ENCODE measurements at regions not wholly inside any gene's neighbourhood (a gene's known extent, or its start where the extent isn't known, plus 50 kb on each side); places are given as distances from the start of the nearest gene placed in this dataset.

DNA sequence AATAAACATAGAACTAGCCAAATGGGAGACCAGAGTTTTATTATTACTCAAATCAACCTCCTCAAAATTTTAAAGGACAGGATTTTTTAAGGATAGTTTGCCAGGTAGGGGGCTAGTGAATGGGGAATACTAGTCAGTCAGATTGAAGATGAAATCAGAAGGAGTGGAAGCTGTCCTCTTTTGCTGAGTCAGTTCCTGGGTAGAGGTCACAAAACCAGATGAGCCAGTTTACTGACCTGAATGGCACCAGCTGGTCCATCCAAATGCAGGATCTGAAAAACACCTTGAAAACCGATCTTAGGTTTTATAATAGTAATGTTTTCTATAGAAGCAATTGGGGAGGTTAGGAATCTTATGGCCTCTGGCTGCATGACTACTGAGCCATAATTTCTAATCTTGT, 558.2 kb downstream of the PKHD1 start:
- TF ChIP-seq, protein P1, sequence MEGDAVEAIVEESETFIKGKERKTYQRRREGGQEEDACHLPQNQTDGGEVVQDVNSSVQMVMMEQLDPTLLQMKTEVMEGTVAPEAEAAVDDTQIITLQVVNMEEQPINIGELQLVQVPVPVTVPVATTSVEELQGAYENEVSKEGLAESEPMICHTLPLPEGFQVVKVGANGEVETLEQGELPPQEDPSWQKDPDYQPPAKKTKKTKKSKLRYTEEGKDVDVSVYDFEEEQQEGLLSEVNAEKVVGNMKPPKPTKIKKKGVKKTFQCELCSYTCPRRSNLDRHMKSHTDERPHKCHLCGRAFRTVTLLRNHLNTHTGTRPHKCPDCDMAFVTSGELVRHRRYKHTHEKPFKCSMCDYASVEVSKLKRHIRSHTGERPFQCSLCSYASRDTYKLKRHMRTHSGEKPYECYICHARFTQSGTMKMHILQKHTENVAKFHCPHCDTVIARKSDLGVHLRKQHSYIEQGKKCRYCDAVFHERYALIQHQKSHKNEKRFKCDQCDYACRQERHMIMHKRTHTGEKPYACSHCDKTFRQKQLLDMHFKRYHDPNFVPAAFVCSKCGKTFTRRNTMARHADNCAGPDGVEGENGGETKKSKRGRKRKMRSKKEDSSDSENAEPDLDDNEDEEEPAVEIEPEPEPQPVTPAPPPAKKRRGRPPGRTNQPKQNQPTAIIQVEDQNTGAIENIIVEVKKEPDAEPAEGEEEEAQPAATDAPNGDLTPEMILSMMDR (IDR thresholded peaks at IDR 0.05; ENCODE audit: control insufficient read depth, extremely low read depth, insufficient read depth) = no peak
- H3K4me3 ChIP-seq (ENCODE audit: low read depth, low read length) = no peak overlapping the region
- peak; percentile 27 for DNase-seq (ENCODE audit: low read depth)

- no peak for DNase-seq (ENCODE audit: low read depth)
- TF ChIP-seq, protein P1 (IDR thresholded peaks at IDR 0.05; ENCODE audit: control insufficient read depth, extremely low read depth, insufficient read depth) = peak; percentile 30; the same call in 1 of the 2 replicates
Measured at GRCh38 chr6:51531623-51532022, 555.8 kb downstream of the PKHD1 start.

GRCh38 chr6:51533962-51534361, 553.5 kb downstream of the PKHD1 start:
- DNase-seq (ENCODE audit: low read depth) = no peak
- no peak overlapping the region for H3K4me3 ChIP-seq (ENCODE audit: low read depth, low read length)
- TF ChIP-seq, protein P1 (IDR thresholded peaks at IDR 0.05; ENCODE audit: control insufficient read depth, extremely low read depth, insufficient read depth) = no peak

More at GRCh38 chr6:51531623-51532022, 555.8 kb downstream of the PKHD1 start:
- H3K4me3 ChIP-seq (ENCODE audit: low read depth, low read length) = no peak overlapping the region

DNA sequence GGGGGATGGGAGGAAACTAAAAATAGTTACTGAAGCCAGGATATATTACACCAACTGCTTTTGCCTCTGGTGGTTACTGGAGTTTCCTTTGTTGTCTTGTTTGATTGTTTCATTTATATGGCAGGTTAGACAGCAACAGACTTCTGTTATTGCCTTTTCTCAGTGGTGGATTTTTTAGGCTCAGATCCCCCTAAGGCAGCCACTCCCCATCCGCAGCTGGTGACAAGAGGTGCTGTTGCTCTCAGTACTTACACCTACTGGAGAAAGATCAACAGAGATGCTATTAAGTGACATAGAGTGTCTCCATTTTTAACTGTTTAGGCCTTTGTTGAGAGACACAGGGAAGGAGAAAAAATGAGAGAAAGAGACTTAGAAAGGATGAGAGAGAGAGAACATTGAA, 552.1 kb downstream of the PKHD1 start:
- TF ChIP-seq, protein P1 (IDR thresholded peaks at IDR 0.05; ENCODE audit: control insufficient read depth, extremely low read depth, insufficient read depth) = no peak
- no peak overlapping the region for H3K4me3 ChIP-seq (ENCODE audit: low read depth, low read length)
- no peak for DNase-seq (ENCODE audit: low read depth)

DNA sequence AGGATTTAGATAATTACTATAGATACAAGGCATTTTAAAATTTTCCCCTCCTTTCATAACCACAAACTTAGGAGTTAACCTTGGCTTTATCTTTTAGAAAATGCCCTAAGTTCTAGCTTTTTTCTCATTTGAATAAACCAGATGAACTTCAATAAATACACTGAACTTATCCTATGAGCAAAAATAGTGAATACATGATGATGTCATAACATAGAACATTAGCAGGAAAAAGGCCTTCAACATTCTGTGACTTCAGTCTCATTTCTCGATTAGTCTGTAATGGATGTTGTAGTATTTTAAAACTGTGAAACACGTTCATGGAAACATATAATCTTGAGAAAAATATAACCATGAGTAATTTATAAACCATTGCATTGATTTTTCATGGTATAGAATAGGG, 550.7 kb downstream of the PKHD1 start:
- TF ChIP-seq, protein P1 (IDR thresholded peaks at IDR 0.05; ENCODE audit: control insufficient read depth, extremely low read depth, insufficient read depth) = no peak
- no peak for DNase-seq (ENCODE audit: low read depth)
- no peak overlapping the region for H3K4me3 ChIP-seq (ENCODE audit: low read depth, low read length)

DNA sequence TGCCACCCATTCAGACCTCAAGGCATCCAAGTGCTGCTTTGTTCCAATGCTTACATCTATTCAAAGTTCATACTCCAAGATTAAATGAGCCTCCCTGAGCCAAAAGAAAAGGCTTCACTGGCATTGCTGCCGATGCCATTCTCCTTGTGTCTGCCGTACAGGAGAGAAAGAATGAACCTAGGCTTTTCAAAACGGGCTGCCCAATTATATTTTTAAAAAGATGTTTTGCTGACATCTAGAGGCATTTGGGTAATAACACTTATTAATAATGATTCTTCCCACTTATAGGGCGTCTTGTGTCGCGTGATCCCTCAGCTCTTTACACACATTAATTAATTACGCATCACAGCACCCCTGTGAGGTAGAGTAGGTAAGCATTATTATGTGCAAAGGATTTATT, 545.6 kb downstream of the PKHD1 start:
- no peak overlapping the region for H3K4me3 ChIP-seq (ENCODE audit: low read depth, low read length)
- TF ChIP-seq, protein P1 (IDR thresholded peaks at IDR 0.05; ENCODE audit: control insufficient read depth, extremely low read depth, insufficient read depth) = peak; percentile 32; the same call in 1 of the 2 replicates
- DNase-seq (ENCODE audit: low read depth) = peak; percentile 36

GRCh38 chr6:51542475-51542874, 544.9 kb downstream of the PKHD1 start:
- no peak overlapping the region for H3K4me3 ChIP-seq (ENCODE audit: low read depth, low read length)
- DNase-seq (ENCODE audit: low read depth) = no peak
- TF ChIP-seq, protein P1 (IDR thresholded peaks at IDR 0.05; ENCODE audit: control insufficient read depth, extremely low read depth, insufficient read depth) = no peak
